ENCODE measurements at regions not wholly inside any gene's neighbourhood (a gene's known extent, or its start where the extent isn't known, plus 50 kb on each side); places are given as distances from the start of the nearest gene placed in this dataset.

DNA sequence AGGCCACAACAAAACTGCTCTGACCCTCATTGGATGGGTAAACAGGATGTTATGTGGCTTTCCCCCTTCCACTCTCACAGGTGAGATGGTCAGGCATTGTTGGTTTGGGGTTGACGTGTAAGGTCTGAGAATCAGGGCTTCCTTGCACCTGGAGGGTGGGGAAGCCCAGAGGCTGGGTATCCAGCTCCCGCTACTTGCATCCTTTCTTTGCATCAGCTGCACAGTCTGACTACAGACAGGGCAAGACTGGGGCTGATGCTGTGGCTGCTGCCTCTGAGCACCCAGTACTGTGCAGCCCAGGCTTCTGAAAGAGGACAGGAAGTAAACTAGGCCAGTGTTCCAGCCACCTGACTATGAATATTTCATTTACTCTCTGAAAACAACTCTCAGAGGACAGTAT is 58.0 kb upstream of the ATP2B2 start:
- Histone ChIP-seq H3K9ac (no peak overlapping the region), H3K79me2 (ENCODE audit: insufficient read depth) (no peaks in the 10 kb centered on the region), H3F3A (replicated peaks; ENCODE audit: insufficient read depth) (no peaks in the 10 kb centered on the region), H3K4me2 (no peak overlapping the region), H3K27ac (ENCODE audit: low read depth in 2 of 2, low read length in 1 of 2) (no peak overlapping the region), H3K9me2 (no peaks in the 10 kb centered on the region), H3K9me3 (no peaks in the 10 kb centered on the region), H4K20me1 (ENCODE audit: insufficient read depth) (no peaks in the 10 kb centered on the region), H3K4me1 (ENCODE audit: control insufficient read depth in 1 of 2, insufficient read depth in 2 of 2, low read depth in 1 of 2, low read length in 1 of 2) (no peaks in the 10 kb centered on the region), H3K27me3 (ENCODE audit: insufficient read depth) (no peaks in the 10 kb centered on the region), H3K4me3 (ENCODE audit: low read depth in 2 of 2, low read length in 1 of 2) (no peak overlapping the region), H3K36me3 (replicated peaks in 1 of 2; ENCODE audit: control insufficient read depth in 1 of 2, insufficient read depth in 2 of 2, low read length in 1 of 2) (no peaks in the 10 kb centered on the region), H2AFZ (ENCODE audit: low read depth) (no peak overlapping the region)
- POLR2A ChIA-PET = no interaction called here
- DNase-seq = no peak
- CTCF ChIA-PET = interaction anchor here (1.4 to 1.6 kb wide), 2 partner anchors 175 to 219 kb away, joined by 3 to 6 read pairs; no protein-coding TSS in a partner anchor
- TF ChIP-seq NFIC (IDR thresholded peaks at IDR 0.05; ENCODE audit: borderline replicate concordance) = no peak
- WGBS (ENCODE audit: low lambda C conversion rate) = no CpG with 5 or more reads among the region's 2 CpGs

DNA sequence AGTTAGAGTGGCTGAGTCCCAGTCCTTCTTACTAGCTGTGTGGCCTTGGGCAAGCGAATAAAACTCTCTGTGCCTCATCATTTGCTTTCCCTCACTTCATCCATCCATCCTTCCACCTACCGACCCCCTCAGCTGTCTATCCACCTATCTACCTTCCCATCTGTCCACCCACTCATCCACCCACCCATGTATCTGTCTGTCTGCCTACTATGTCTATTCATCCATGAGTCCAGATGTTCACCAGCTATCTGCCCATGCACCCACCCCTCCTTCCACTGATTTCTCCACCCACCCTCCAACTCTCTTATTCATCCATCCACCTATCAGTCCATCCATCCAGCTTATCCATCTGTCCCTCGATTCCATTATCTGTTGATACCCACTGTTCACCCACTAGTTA is 60.4 kb upstream of the ATP2B2 start:
- H3K4me1 ChIP-seq (ENCODE audit: control insufficient read depth in 1 of 2, insufficient read depth in 2 of 2, low read depth in 1 of 2, low read length in 1 of 2) = no peaks in the 10 kb centered on the region
- H3F3A ChIP-seq (replicated peaks; ENCODE audit: insufficient read depth) = no peaks in the 10 kb centered on the region
- H3K27ac ChIP-seq (ENCODE audit: low read depth in 2 of 2, low read length in 1 of 2) = no peak overlapping the region
- 12% methylated on average over 3 of the region's 3 CpGs for WGBS (ENCODE audit: low lambda C conversion rate)
- DNase-seq = no peak
- no peaks in the 10 kb centered on the region for H3K79me2 ChIP-seq (ENCODE audit: insufficient read depth)
- no peaks in the 10 kb centered on the region for H4K20me1 ChIP-seq (ENCODE audit: insufficient read depth)
- no peak overlapping the region for H3K9ac ChIP-seq
- no peaks in the 10 kb centered on the region for H3K9me2 ChIP-seq
- ChIA-PET POLR2A (no interaction called here), CTCF (no interaction called here)
- H3K27me3 ChIP-seq (ENCODE audit: insufficient read depth) = no peaks in the 10 kb centered on the region
- H3K4me2 ChIP-seq = no peak overlapping the region
- H3K9me3 ChIP-seq = no peaks in the 10 kb centered on the region
- no peak overlapping the region for H2AFZ ChIP-seq (ENCODE audit: low read depth)
- TF ChIP-seq, protein P1, sequence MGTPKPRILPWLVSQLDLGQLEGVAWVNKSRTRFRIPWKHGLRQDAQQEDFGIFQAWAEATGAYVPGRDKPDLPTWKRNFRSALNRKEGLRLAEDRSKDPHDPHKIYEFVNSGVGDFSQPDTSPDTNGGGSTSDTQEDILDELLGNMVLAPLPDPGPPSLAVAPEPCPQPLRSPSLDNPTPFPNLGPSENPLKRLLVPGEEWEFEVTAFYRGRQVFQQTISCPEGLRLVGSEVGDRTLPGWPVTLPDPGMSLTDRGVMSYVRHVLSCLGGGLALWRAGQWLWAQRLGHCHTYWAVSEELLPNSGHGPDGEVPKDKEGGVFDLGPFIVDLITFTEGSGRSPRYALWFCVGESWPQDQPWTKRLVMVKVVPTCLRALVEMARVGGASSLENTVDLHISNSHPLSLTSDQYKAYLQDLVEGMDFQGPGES (IDR thresholded peaks at IDR 0.05; ENCODE audit: low read depth, low read length) = no peak
- TF ChIP-seq TCF12 (IDR thresholded peaks at IDR 0.05) (no peak), NFIC (IDR thresholded peaks at IDR 0.05; ENCODE audit: borderline replicate concordance) (no peak), RXRA (IDR thresholded peaks at IDR 0.05; ENCODE audit: borderline replicate concordance, low read depth) (no peak), FOXM1 (IDR thresholded peaks at IDR 0.05; ENCODE audit: low read depth) (no peak), YY1 (IDR thresholded peaks at IDR 0.05; ENCODE audit: low read depth) (no peak), ELF1 (IDR thresholded peaks at IDR 0.05) (no peak)
- TF ChIP-seq, protein P2, sequence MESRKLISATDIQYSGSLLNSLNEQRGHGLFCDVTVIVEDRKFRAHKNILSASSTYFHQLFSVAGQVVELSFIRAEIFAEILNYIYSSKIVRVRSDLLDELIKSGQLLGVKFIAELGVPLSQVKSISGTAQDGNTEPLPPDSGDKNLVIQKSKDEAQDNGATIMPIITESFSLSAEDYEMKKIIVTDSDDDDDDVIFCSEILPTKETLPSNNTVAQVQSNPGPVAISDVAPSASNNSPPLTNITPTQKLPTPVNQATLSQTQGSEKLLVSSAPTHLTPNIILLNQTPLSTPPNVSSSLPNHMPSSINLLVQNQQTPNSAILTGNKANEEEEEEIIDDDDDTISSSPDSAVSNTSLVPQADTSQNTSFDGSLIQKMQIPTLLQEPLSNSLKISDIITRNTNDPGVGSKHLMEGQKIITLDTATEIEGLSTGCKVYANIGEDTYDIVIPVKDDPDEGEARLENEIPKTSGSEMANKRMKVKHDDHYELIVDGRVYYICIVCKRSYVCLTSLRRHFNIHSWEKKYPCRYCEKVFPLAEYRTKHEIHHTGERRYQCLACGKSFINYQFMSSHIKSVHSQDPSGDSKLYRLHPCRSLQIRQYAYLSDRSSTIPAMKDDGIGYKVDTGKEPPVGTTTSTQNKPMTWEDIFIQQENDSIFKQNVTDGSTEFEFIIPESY (IDR thresholded peaks at IDR 0.05; ENCODE audit: borderline replicate concordance, low read depth) = no peak
- H3K36me3 ChIP-seq (replicated peaks in 1 of 2; ENCODE audit: control insufficient read depth in 1 of 2, insufficient read depth in 2 of 2, low read length in 1 of 2) = no peaks in the 10 kb centered on the region
- H3K4me3 ChIP-seq (ENCODE audit: low read depth in 2 of 2, low read length in 1 of 2) = no peak overlapping the region

DNA sequence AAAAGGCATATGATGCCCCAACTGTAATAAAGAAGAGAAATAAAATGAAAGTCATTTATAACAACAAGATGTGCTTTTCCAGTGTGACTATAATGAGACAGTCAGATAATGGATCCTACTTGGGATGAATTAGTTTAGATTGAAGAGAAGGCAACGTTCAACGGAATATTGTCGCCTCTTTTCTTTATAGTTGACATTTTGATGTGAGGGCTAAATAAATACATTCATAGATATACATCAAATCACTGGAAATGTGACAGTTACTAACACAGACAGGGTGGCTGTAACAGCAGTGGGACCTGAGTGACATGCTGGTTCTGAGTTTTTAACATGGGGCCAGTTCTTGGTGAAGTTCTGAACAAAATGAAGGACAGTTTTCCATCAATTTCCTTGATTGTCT is 61.1 kb upstream of the ATP2B2 start:
- no peak overlapping the region for H3K4me3 ChIP-seq (ENCODE audit: low read depth in 2 of 2, low read length in 1 of 2)
- no peaks in the 10 kb centered on the region for H3K9me3 ChIP-seq
- no peaks in the 10 kb centered on the region for H3K36me3 ChIP-seq (replicated peaks in 1 of 2; ENCODE audit: control insufficient read depth in 1 of 2, insufficient read depth in 2 of 2, low read length in 1 of 2)
- no peak for TF ChIP-seq FOXM1 (IDR thresholded peaks at IDR 0.05; ENCODE audit: low read depth)
- TF ChIP-seq ELF1 (IDR thresholded peaks at IDR 0.05) = no peak
- TF ChIP-seq, protein P2 (IDR thresholded peaks at IDR 0.05; ENCODE audit: borderline replicate concordance, low read depth) = no peak
- no peak for TF ChIP-seq RAD21 (IDR thresholded peaks at IDR 0.05; ENCODE audit: low read length)
- no peak for TF ChIP-seq MEF2A (IDR thresholded peaks at IDR 0.05; ENCODE audit: borderline replicate concordance, low read depth)
- TF ChIP-seq EP300 (IDR thresholded peaks at IDR 0.05; ENCODE audit: borderline replicate concordance in 1 of 2, low read depth in 1 of 2, low read length in 1 of 2) = no peak
- TF ChIP-seq YY1 (IDR thresholded peaks at IDR 0.05; ENCODE audit: low read depth) = no peak
- no peaks in the 10 kb centered on the region for H3K9me2 ChIP-seq
- H3K27me3 ChIP-seq (ENCODE audit: insufficient read depth) = no peaks in the 10 kb centered on the region
- H3K4me1 ChIP-seq (ENCODE audit: control insufficient read depth in 1 of 2, insufficient read depth in 2 of 2, low read depth in 1 of 2, low read length in 1 of 2) = no peaks in the 10 kb centered on the region
- H3K4me2 ChIP-seq = no peak overlapping the region
- no peak for DNase-seq
- no peak overlapping the region for H3K27ac ChIP-seq (ENCODE audit: low read depth in 2 of 2, low read length in 1 of 2)
- ChIA-PET CTCF (no interaction called here), POLR2A (no interaction called here)
- no peaks in the 10 kb centered on the region for H3F3A ChIP-seq (replicated peaks; ENCODE audit: insufficient read depth)
- no peak overlapping the region for H3K9ac ChIP-seq
- no peaks in the 10 kb centered on the region for H4K20me1 ChIP-seq (ENCODE audit: insufficient read depth)
- no peak overlapping the region for H2AFZ ChIP-seq (ENCODE audit: low read depth)
- 36% methylated on average over 3 of the region's 3 CpGs for WGBS (ENCODE audit: low lambda C conversion rate)
- no peaks in the 10 kb centered on the region for H3K79me2 ChIP-seq (ENCODE audit: insufficient read depth)
